A549 (cell line): ENCODE measurements at regions not wholly inside any gene's neighbourhood (a gene's known extent, or its start where the extent isn't known, plus 50 kb on each side); places are given as distances from the start of the nearest gene placed in this dataset.

ENCODE experiments used
- ATAC-seq, 2 experiments: fragments of 200-7000 bp in 1 of 2; fragments of >200 bp in 1 of 2; cut with Nextera tagmentation in 1 of 2; cut with Tn5 transposase in 1 of 2; 3 replicates each; pipeline versions ENCODE4 v1.8.0 to v1.9.1; 2018 to 2020; ENCODE audit warnings: mild to moderate bottlenecking in 1 of 2, moderate library complexity in 1 of 2
- CTCF ChIA-PET: fragments of 300-600 bp; sonication (Branson Sonifier 250); formaldehyde crosslinking; extraction: SDS; loops from one replicate; lab custom pipeline; 2021; ENCODE audit warnings: antibody characterized with exemption, inconsistent platforms; lab: Yijun Ruan, JAX
- POLR2A ChIA-PET: fragments of 350-600 bp; formaldehyde crosslinking; extraction: SDS; loops from one replicate; lab custom pipeline; 2021; ENCODE audit warnings: antibody characterized with exemption, inconsistent platforms; lab: Yijun Ruan, JAX
- DNase-seq, 2 experiments: peaks; one replicate each; pipeline versions ENCODE4 v3.0.0 to v3.0.0-alpha.2; 2011 to 2016; ENCODE audit warnings: low read depth in 1 of 2, low spot score in 1 of 2
- FAIRE-seq: peaks from 2 replicates; lab custom pipeline; 2011; peaks lifted over from hg19 to GRCh38; lab: Jason Lieb, UNC
- H3K27ac ChIP-seq, 2 experiments: fragments of >200 bp; sonication (Bioruptor Twin); formaldehyde crosslinking; 3 replicates each; pipeline ENCODE4 v1.5.1; 2016 to 2017
- H3K4me1 ChIP-seq: fragments of >200 bp; sonication (Bioruptor Twin); formaldehyde crosslinking; 3 replicates; pipeline ENCODE4 v1.6.1; 2016
- H3K4me2 ChIP-seq: fragments of >200 bp; sonication (Bioruptor Twin); formaldehyde crosslinking; 3 replicates; pipeline ENCODE4 v1.6.1; 2016
- H3K4me3 ChIP-seq: fragments of >200 bp; sonication (Bioruptor Twin); formaldehyde crosslinking; 3 replicates; pipeline ENCODE4 v1.5.1; 2016
- H3K9me3 ChIP-seq: fragments of >200 bp; sonication (Bioruptor Twin); formaldehyde crosslinking; 3 replicates; pipeline ENCODE4 v1.6.1; 2016
- BHLHE40 ChIP-seq: IDR thresholded peaks from 2 replicates; pipeline ENCODE4 v1.6.1; 2012; ENCODE audit warnings: low read depth, low read length, inconsistent platforms
- CBX8 ChIP-seq: fragments of 200-600 bp; sonication (generic); IDR thresholded peaks from 2 replicates; pipeline ENCODE4 v1.6.1; 2016
- CTCF ChIP-seq: fragments of >200 bp; sonication (Bioruptor Twin); formaldehyde crosslinking; IDR thresholded peaks from 3 replicates; pipeline ENCODE4 v1.5.1; 2016
- EHMT2 ChIP-seq: fragments of 200-600 bp; sonication (generic); IDR thresholded peaks from 2 replicates; pipeline ENCODE4 v1.6.1; 2016; ENCODE audit warnings: antibody characterized with exemption, low read depth, mild to moderate bottlenecking, moderate library complexity
- ESRRA ChIP-seq: fragments of 150-350 bp; IDR thresholded peaks from 2 replicates; pipeline ENCODE4 v1.6.1; 2014; ENCODE audit warnings: mild to moderate bottlenecking, low read length, borderline replicate concordance
- FOXS1 ChIP-seq: fragments of 250-450 bp; sonication (Bioruptor Pico); IDR thresholded peaks from 2 replicates; pipeline ENCODE4 v1.5.0; 2020; ENCODE audit warnings: mild to moderate bottlenecking, moderate library complexity
- HMGXB4 ChIP-seq: fragments of 250-450 bp; sonication (Bioruptor Pico); IDR thresholded peaks from 2 replicates; pipeline ENCODE4 v1.5.0; 2021; ENCODE audit warnings: mild to moderate bottlenecking, moderate library complexity, borderline replicate concordance
- HOXA7 ChIP-seq: fragments of 250-450 bp; sonication (Bioruptor Pico); IDR thresholded peaks from 2 replicates; pipeline ENCODE4 v1.5.0; 2020; ENCODE audit warnings: mild to moderate bottlenecking, moderate library complexity
- HOXB13 ChIP-seq: fragments of 250-450 bp; sonication (Bioruptor Pico); IDR thresholded peaks from 2 replicates; pipeline ENCODE4 v1.5.0; 2020; ENCODE audit warnings: low read depth, mild to moderate bottlenecking, moderate library complexity
- KDM1A ChIP-seq: fragments of 200-600 bp; sonication (generic); IDR thresholded peaks from 2 replicates; pipeline ENCODE4 v1.6.1; 2016; ENCODE audit warnings: low read depth, mild to moderate bottlenecking
- MAFK ChIP-seq: fragments of 450-650 bp; IDR thresholded peaks from 2 replicates; pipeline ENCODE4 v1.6.1; 2014; ENCODE audit not compliant: partially characterized antibody
- MAX ChIP-seq: IDR thresholded peaks from 2 replicates; pipeline ENCODE4 v1.6.1; 2012
- MAZ ChIP-seq: fragments of 150-350 bp; IDR thresholded peaks from 2 replicates; pipeline ENCODE4 v1.6.1; 2014; ENCODE audit warnings: antibody characterized with exemption, low read depth, low read length, borderline replicate concordance
- NR3C1 ChIP-seq: fragments of >200 bp; sonication (Bioruptor Twin); formaldehyde crosslinking; IDR thresholded peaks from 3 replicates; pipeline ENCODE4 v1.6.1; 2017
- RARB ChIP-seq: fragments of 250-450 bp; sonication (Bioruptor Pico); IDR thresholded peaks from 2 replicates; pipeline ENCODE4 v1.8.0; 2021; ENCODE audit warnings: mild to moderate bottlenecking, moderate library complexity
- REST ChIP-seq: fragments of 200-600 bp; sonication (generic); IDR thresholded peaks from 2 replicates; pipeline ENCODE4 v1.6.1; 2016; ENCODE audit warnings: antibody characterized with exemption, mild to moderate bottlenecking, moderate library complexity
- RFX5 ChIP-seq: fragments of 450-650 bp; IDR thresholded peaks from 2 replicates; pipeline ENCODE4 v1.7.1; 2014; ENCODE audit warnings: antibody characterized with exemption, mild to moderate bottlenecking, moderate library complexity
- USF2 ChIP-seq: fragments of 450-650 bp; IDR thresholded peaks from 2 replicates; pipeline ENCODE4 v1.6.1; 2014; ENCODE audit warnings: antibody characterized with exemption
- ZFP36 ChIP-seq: fragments of 450-650 bp; IDR thresholded peaks from 2 replicates; pipeline ENCODE4 v1.6.1; 2014; ENCODE audit warnings: borderline replicate concordance; ENCODE audit not compliant: partially characterized antibody
- ZSCAN20 ChIP-seq: fragments of 250-450 bp; sonication (Bioruptor Pico); IDR thresholded peaks from 2 replicates; pipeline ENCODE4 v1.8.0; 2022; ENCODE audit warnings: mild to moderate bottlenecking, moderate library complexity
- WGBS: methylation state at CpG from one replicate; pipeline ENCODE4 v1.1.6; 2017; ENCODE audit errors: missing lambda C conversion rate; 5-methylcytosine and 5-hydroxymethylcytosine counted together

- FAIRE-seq (no peak), ATAC-seq (no peak), DNase-seq (no peak)
- no peak overlapping the region for H3K4me3 ChIP-seq
- H3K4me1 ChIP-seq, result peaks cover 20% of the 10 kb centered on the region
- 91% methylated on average over 10 of the region's 10 CpGs for WGBS
- no peak overlapping the region for H3K4me2 ChIP-seq
- H3K27ac ChIP-seq, result no peak overlapping the region
- H3K9me3 ChIP-seq, result peaks cover 14% of the 10 kb centered on the region; the same call in 2 of the 3 replicates
- ChIA-PET CTCF (no interaction called here), POLR2A (no interaction called here)
- TF ChIP-seq BHLHE40 (no peak), HMGXB4 (no peak), ZFP36 (no peak), USF2 (no peak), MAX (no peak), CTCF (no peak), RARB (CRISPR knock-in tag) (no peak), CBX8 (no peak), MAFK (no peak), HOXB13 (CRISPR knock-in tag) (no peak), HOXA7 (CRISPR knock-in tag) (no peak), NR3C1 (no peak), ESRRA (no peak)
Measured at GRCh38 chr5:133732536-133732935, 120.2 kb upstream of the FSTL4 start.

GRCh38 chr5:133731951-133732350 lies 119.6 kb upstream of the FSTL4 start:
- FAIRE-seq, result no peak
- no peak for DNase-seq
- Histone ChIP-seq H3K9me3 (peaks cover 14% of the 10 kb centered on the region; the same call in 2 of the 3 replicates), H3K4me1 (peaks cover 20% of the 10 kb centered on the region), H3K27ac (no peak overlapping the region), H3K4me2 (no peak overlapping the region), H3K4me3 (no peak overlapping the region)
- ChIA-PET POLR2A (no interaction called here), CTCF (interaction anchor here (1.0 to 2.0 kb wide), 2 partner anchors 12 to 308 kb away, joined by 3 to 6 read pairs; no protein-coding TSS in a partner anchor)
- no peak for ATAC-seq
- 15% methylated on average over 2 of the region's 3 CpGs for WGBS
- TF ChIP-seq NR3C1 (no peak), ZSCAN20 (CRISPR knock-in tag) (no peak), BHLHE40 (no peak), EHMT2 (no peak), KDM1A (no peak), RFX5 (no peak), REST (no peak), FOXS1 (CRISPR knock-in tag) (no peak), MAZ (no peak)
